GM23338 (cell line): ENCODE measurements at regions not wholly inside any gene's neighbourhood (a gene's known extent, or its start where the extent isn't known, plus 50 kb on each side); places are given as distances from the start of the nearest gene placed in this dataset.
"Not testable (repeated sequence)": the region's sequence is repeated elsewhere in the genome, so short reads cannot be mapped to it uniquely, and the experiment has no call there.

Source experiments
- ATAC-seq: fragments of 200-7000 bp; cut with Tn5 transposase; 3 replicates; pipeline ENCODE4 v1.9.1; 2020
- DNase-seq: peaks from one replicate; pipeline ENCODE4 v3.0.0-alpha.2; 2015; ENCODE audit warnings: low spot score
- H2AFZ ChIP-seq: fragments of 200-600 bp; sonication (generic); 2 replicates; pipeline ENCODE4 v1.8.0; 2016; ENCODE audit warnings: antibody characterized with exemption, mild to moderate bottlenecking, moderate library complexity
- H3F3A ChIP-seq: fragments of 200-600 bp; sonication (generic); replicated peaks from 2 replicates; pipeline ENCODE4 v1.8.0; 2017; ENCODE audit warnings: antibody characterized with exemption, mixed run types, low read depth
- H3K27ac ChIP-seq: fragments of 200-600 bp; sonication (generic); 2 replicates; pipeline ENCODE4 v1.6.1; 2016; ENCODE audit warnings: low read depth
- H3K27me3 ChIP-seq: fragments of 200-600 bp; sonication (generic); 2 replicates; pipeline ENCODE4 v1.8.0; 2016; ENCODE audit warnings: mild to moderate bottlenecking, mixed run types, moderate library complexity; ENCODE audit not compliant: insufficient read depth
- H3K36me3 ChIP-seq: fragments of 200-600 bp; sonication (generic); 2 replicates; pipeline ENCODE4 v1.8.0; 2016; ENCODE audit warnings: mild to moderate bottlenecking; ENCODE audit not compliant: insufficient read depth
- H3K4me1 ChIP-seq: fragments of 200-600 bp; sonication (generic); 2 replicates; pipeline ENCODE4 v1.8.0; 2016; ENCODE audit warnings: mild to moderate bottlenecking, moderate library complexity; ENCODE audit not compliant: insufficient read depth
- H3K4me2 ChIP-seq: fragments of 200-600 bp; sonication (generic); 2 replicates; pipeline ENCODE4 v1.7.1; 2017; ENCODE audit warnings: mixed run types
- H3K4me3 ChIP-seq: fragments of 200-600 bp; sonication (generic); 2 replicates; pipeline ENCODE4 v1.6.1; 2016; ENCODE audit warnings: mixed run types
- H3K79me2 ChIP-seq: fragments of 200-600 bp; sonication (generic); replicated peaks from 2 replicates; pipeline ENCODE4 v1.8.0; 2017; ENCODE audit warnings: mild to moderate bottlenecking; ENCODE audit not compliant: insufficient read depth
- H3K9me2 ChIP-seq: fragments of 200-600 bp; sonication (generic); 2 replicates; pipeline ENCODE4 v1.8.0; 2017; ENCODE audit not compliant: insufficient read depth
- H4K20me1 ChIP-seq: fragments of 200-600 bp; sonication (generic); replicated peaks from 2 replicates; pipeline ENCODE4 v1.8.0; 2017; ENCODE audit warnings: mild to moderate bottlenecking; ENCODE audit not compliant: insufficient read depth
- H3K27ac Mint-ChIP-seq: 2 replicates; pipeline ENCODE4 v1.8.0; 2020; ENCODE audit warnings: inconsistent platforms, mild to moderate bottlenecking, moderate library complexity, mixed read lengths
- H3K27me3 Mint-ChIP-seq: 3 replicates; pipeline ENCODE4 v1.8.0; 2022; ENCODE audit warnings: low read depth, mild to moderate bottlenecking, moderate library complexity, mixed read lengths, inconsistent platforms; ENCODE audit not compliant: insufficient read depth, poor library complexity
- H3K36me3 Mint-ChIP-seq: 3 replicates; pipeline ENCODE4 v1.8.0; 2021; ENCODE audit warnings: low read depth, mild to moderate bottlenecking, inconsistent platforms, moderate library complexity, mixed read lengths
- H3K4me1 Mint-ChIP-seq: 3 replicates; pipeline ENCODE4 v1.8.0; 2020; ENCODE audit warnings: mild to moderate bottlenecking, inconsistent platforms, mixed read lengths
- H3K4me3 Mint-ChIP-seq: 3 replicates; pipeline ENCODE4 v1.8.0; 2021; ENCODE audit warnings: moderate library complexity, mild to moderate bottlenecking, inconsistent platforms, mixed read lengths
- H3K9me3 Mint-ChIP-seq: 3 replicates; pipeline ENCODE4 v1.8.0; 2020; ENCODE audit warnings: moderate library complexity, mild to moderate bottlenecking, inconsistent platforms, mixed read lengths
- CREB1 ChIP-seq: fragments of 250-450 bp; sonication (Bioruptor Pico); IDR thresholded peaks from 2 replicates; pipeline ENCODE4 v1.5.0; 2020; ENCODE audit warnings: low read depth, mild to moderate bottlenecking, moderate library complexity
- EZH2 ChIP-seq: fragments of 200-600 bp; sonication (generic); IDR thresholded peaks from one replicate; pipeline ENCODE4 v1.8.0; 2017; ENCODE audit warnings: antibody characterized with exemption, mild to moderate bottlenecking, low read depth; ENCODE audit not compliant: unreplicated experiment
- JUNB ChIP-seq: IDR thresholded peaks from one replicate; pipeline ENCODE4 v1.6.1; 2016; ENCODE audit warnings: antibody characterized with exemption; ENCODE audit not compliant: unreplicated experiment
- NANOG ChIP-seq: IDR thresholded peaks from 2 replicates; pipeline ENCODE4 v1.6.1; 2016; ENCODE audit warnings: antibody characterized with exemption, borderline replicate concordance
- POLR2AphosphoS5 ChIP-seq: IDR thresholded peaks from 2 replicates; pipeline ENCODE4 v1.6.1; 2016; ENCODE audit warnings: antibody characterized with exemption, low read depth
- ZNF114 ChIP-seq: fragments of 250-450 bp; sonication (Bioruptor Pico); IDR thresholded peaks from 2 replicates; pipeline ENCODE4 v1.5.0; 2020; ENCODE audit warnings: mild to moderate bottlenecking, moderate library complexity
- ZNF331 ChIP-seq: fragments of 250-450 bp; sonication (Bioruptor Pico); IDR thresholded peaks from 2 replicates; pipeline ENCODE4 v1.5.0; 2020; ENCODE audit warnings: low read depth, mild to moderate bottlenecking, moderate library complexity
- TF ChIP-seq, protein P1 (sequence below), 2 experiments: fragments of 200-600 bp in 1 of 2; sonication (generic) in 1 of 2; conservative IDR thresholded peaks; 2 replicates each; pipeline versions ENCODE4 v1.5.1 to v1.6.1; 2016 to 2017; ENCODE audit warnings: antibody characterized with exemption in 2 of 2, low read depth in 2 of 2, mild to moderate bottlenecking in 2 of 2, moderate library complexity in 1 of 2
- TF ChIP-seq, protein P2 (sequence below): IDR thresholded peaks from 2 replicates; pipeline ENCODE4 v1.6.1; 2016; ENCODE audit warnings: antibody characterized with exemption

DNA sequence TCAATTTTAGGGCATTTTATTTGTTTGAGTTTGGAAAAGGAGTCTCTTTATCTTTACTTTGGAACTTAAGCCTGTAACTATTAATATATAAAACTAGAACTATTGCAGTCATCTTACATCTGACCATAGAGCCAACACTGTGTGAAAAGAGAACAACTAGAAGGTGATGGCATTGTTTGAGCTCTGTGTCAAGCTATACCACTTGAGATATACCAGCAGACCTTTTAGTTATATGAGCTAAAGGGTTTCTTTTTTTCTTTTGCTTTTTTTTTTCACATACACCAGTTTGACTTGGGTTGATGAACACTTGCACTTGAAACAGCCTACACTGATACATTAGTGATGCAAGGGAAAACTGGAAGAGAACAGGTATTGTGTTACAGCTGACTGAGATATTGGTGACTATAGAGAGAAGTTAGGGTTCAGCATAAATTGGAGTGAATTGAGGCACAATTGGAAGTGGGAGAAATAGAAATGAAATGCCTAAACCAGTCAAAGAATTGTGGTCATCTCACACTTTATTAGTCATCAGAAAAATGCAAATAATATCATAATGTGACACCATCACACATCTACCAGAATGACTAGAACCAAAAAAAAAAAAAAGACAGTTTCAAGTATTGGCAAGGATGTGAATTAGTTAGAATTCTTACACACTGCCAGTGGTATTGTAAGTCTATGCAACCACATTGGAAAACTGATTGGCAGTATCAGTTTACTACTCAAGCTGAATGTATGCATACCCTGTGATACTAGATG, 60.9 kb downstream of the ADRB2 start:
- H3K4me3 Mint-ChIP-seq: no peak overlapping the region
- H3K4me1 Mint-ChIP-seq: peaks cover 3% of the 10 kb centered on the region
- no peaks in the 10 kb centered on the region for H4K20me1 ChIP-seq
- TF ChIP-seq, protein P1, sequence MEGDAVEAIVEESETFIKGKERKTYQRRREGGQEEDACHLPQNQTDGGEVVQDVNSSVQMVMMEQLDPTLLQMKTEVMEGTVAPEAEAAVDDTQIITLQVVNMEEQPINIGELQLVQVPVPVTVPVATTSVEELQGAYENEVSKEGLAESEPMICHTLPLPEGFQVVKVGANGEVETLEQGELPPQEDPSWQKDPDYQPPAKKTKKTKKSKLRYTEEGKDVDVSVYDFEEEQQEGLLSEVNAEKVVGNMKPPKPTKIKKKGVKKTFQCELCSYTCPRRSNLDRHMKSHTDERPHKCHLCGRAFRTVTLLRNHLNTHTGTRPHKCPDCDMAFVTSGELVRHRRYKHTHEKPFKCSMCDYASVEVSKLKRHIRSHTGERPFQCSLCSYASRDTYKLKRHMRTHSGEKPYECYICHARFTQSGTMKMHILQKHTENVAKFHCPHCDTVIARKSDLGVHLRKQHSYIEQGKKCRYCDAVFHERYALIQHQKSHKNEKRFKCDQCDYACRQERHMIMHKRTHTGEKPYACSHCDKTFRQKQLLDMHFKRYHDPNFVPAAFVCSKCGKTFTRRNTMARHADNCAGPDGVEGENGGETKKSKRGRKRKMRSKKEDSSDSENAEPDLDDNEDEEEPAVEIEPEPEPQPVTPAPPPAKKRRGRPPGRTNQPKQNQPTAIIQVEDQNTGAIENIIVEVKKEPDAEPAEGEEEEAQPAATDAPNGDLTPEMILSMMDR (conservative IDR thresholded peaks at IDR 0.05; ENCODE audit: low read depth in 2 of 2): no peak
- TF ChIP-seq CREB1 (CRISPR knock-in tag): no peak
- TF ChIP-seq JUNB: no peak
- no peak for TF ChIP-seq POLR2AphosphoS5
- no peak for TF ChIP-seq EZH2
- no peak for TF ChIP-seq ZNF114 (CRISPR knock-in tag)
- TF ChIP-seq NANOG: no peak
- TF ChIP-seq, protein P2, sequence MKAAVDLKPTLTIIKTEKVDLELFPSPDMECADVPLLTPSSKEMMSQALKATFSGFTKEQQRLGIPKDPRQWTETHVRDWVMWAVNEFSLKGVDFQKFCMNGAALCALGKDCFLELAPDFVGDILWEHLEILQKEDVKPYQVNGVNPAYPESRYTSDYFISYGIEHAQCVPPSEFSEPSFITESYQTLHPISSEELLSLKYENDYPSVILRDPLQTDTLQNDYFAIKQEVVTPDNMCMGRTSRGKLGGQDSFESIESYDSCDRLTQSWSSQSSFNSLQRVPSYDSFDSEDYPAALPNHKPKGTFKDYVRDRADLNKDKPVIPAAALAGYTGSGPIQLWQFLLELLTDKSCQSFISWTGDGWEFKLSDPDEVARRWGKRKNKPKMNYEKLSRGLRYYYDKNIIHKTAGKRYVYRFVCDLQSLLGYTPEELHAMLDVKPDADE: no peak
- TF ChIP-seq ZNF331 (CRISPR knock-in tag): no peak
- H3K4me1 ChIP-seq: no peaks in the 10 kb centered on the region
- H3F3A ChIP-seq: no peaks in the 10 kb centered on the region
- H3K4me2 ChIP-seq: no peak overlapping the region
- no peak overlapping the region for H2AFZ ChIP-seq
- peaks cover 15% of the 10 kb centered on the region; the same call in 2 of the 3 replicates for H3K9me3 Mint-ChIP-seq
- H3K4me3 ChIP-seq: no peak overlapping the region
- H3K27ac Mint-ChIP-seq: no peak overlapping the region
- H3K27me3 Mint-ChIP-seq: peaks cover under 1% of the 10 kb centered on the region
- peaks cover 16% of the 10 kb centered on the region for H3K9me2 ChIP-seq
- no peaks in the 10 kb centered on the region for H3K27me3 ChIP-seq
- H3K36me3 Mint-ChIP-seq: no peaks in the 10 kb centered on the region
- no peaks in the 10 kb centered on the region for H3K79me2 ChIP-seq
- no peak overlapping the region for H3K27ac ChIP-seq
- ATAC-seq (no peak), DNase-seq (no peak)
- H3K36me3 ChIP-seq: no peaks in the 10 kb centered on the region

DNA sequence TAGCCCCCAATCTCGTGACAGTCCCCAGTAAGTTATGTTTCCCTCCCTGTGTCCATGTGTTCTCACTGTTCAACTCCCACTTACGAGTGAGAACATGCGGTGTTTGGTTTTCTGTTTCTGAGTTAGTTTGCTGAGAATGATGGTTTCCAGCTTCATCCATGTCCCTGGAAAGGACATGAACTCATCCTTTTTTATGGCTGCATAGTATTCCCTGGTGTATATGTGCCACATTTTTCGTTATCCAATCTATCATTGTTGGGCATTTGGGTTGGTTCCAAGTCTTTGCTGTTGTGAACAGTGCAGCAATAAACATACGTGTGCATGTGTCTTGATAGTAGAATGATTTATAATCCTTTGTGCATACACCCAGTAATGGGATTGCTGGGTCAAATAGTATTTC, 63.5 kb downstream of the ADRB2 start:
- H3K36me3 Mint-ChIP-seq, H2AFZ ChIP-seq, H3K27me3 ChIP-seq, H3F3A ChIP-seq, H3K4me1 Mint-ChIP-seq, H3K4me3 ChIP-seq, DNase-seq, H3K36me3 ChIP-seq, H3K4me2 ChIP-seq, H3K4me3 Mint-ChIP-seq, ATAC-seq, H3K4me1 ChIP-seq, H3K27ac Mint-ChIP-seq, H3K27ac ChIP-seq, H3K79me2 ChIP-seq, H3K27me3 Mint-ChIP-seq, H4K20me1 ChIP-seq: not testable (repeated sequence)
- H3K9me2 ChIP-seq: peaks cover 14% of the 10 kb centered on the region
- H3K9me3 Mint-ChIP-seq: peaks cover 15% of the 10 kb centered on the region; the same call in 2 of the 3 replicates

DNA sequence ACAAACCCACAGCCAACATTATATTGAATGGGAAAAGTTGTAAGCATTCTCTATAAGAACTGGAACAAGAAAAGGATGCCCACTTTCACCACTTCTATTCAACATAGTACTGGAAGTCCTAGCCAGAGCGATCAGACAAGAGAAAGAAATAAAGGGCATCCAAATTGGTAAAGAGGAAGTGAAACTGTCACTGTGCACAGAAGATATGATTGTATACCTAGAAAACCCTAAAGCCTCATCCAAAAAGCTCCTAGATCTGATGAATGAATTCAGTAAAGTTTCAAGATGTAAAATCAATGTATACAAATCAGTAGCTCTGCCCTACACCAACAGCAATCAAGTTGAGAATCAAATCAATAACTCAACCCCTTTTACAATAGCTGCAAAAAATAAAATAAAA, 69.0 kb downstream of the ADRB2 start:
- not testable (repeated sequence) for H3K36me3 Mint-ChIP-seq, H3K9me2 ChIP-seq, H3K36me3 ChIP-seq, H3K27me3 Mint-ChIP-seq, H3K4me1 Mint-ChIP-seq, ATAC-seq, H3K27ac Mint-ChIP-seq, H3K9me3 Mint-ChIP-seq, H3F3A ChIP-seq, H3K4me2 ChIP-seq, DNase-seq, H3K4me3 ChIP-seq, H4K20me1 ChIP-seq, H3K79me2 ChIP-seq, H3K4me3 Mint-ChIP-seq, H3K27me3 ChIP-seq, H3K27ac ChIP-seq, H3K4me1 ChIP-seq, H2AFZ ChIP-seq
